A549 (cell line): ENCODE measurements at regions not wholly inside any gene's neighbourhood (a gene's known extent, or its start where the extent isn't known, plus 50 kb on each side); places are given as distances from the start of the nearest gene placed in this dataset.

Experiments used
- ATAC-seq, 2 experiments: fragments of 200-7000 bp in 1 of 2; fragments of >200 bp in 1 of 2; cut with Nextera tagmentation in 1 of 2; cut with Tn5 transposase in 1 of 2; 3 replicates each; pipeline versions ENCODE4 v1.8.0 to v1.9.1; 2018 to 2020; ENCODE audit warnings: mild to moderate bottlenecking in 1 of 2, moderate library complexity in 1 of 2
- CTCF ChIA-PET: fragments of 300-600 bp; sonication (Branson Sonifier 250); formaldehyde crosslinking; extraction: SDS; loops from one replicate; lab custom pipeline; 2021; ENCODE audit warnings: antibody characterized with exemption, inconsistent platforms; lab: Yijun Ruan, JAX
- POLR2A ChIA-PET: fragments of 350-600 bp; formaldehyde crosslinking; extraction: SDS; loops from one replicate; lab custom pipeline; 2021; ENCODE audit warnings: antibody characterized with exemption, inconsistent platforms; lab: Yijun Ruan, JAX
- DNase-seq, 2 experiments: peaks; one replicate each; pipeline versions ENCODE4 v3.0.0 to v3.0.0-alpha.2; 2011 to 2016; ENCODE audit warnings: low read depth in 1 of 2, low spot score in 1 of 2
- FAIRE-seq: peaks from 2 replicates; lab custom pipeline; 2011; peaks lifted over from hg19 to GRCh38; lab: Jason Lieb, UNC
- H3K27ac ChIP-seq, 2 experiments: fragments of >200 bp; sonication (Bioruptor Twin); formaldehyde crosslinking; 3 replicates each; pipeline ENCODE4 v1.5.1; 2016 to 2017
- H3K4me1 ChIP-seq: fragments of >200 bp; sonication (Bioruptor Twin); formaldehyde crosslinking; 3 replicates; pipeline ENCODE4 v1.6.1; 2016
- H3K4me2 ChIP-seq: fragments of >200 bp; sonication (Bioruptor Twin); formaldehyde crosslinking; 3 replicates; pipeline ENCODE4 v1.6.1; 2016
- H3K4me3 ChIP-seq: fragments of >200 bp; sonication (Bioruptor Twin); formaldehyde crosslinking; 3 replicates; pipeline ENCODE4 v1.5.1; 2016
- H3K9me3 ChIP-seq: fragments of >200 bp; sonication (Bioruptor Twin); formaldehyde crosslinking; 3 replicates; pipeline ENCODE4 v1.6.1; 2016
- CBX2 ChIP-seq: fragments of 200-600 bp; sonication (generic); IDR thresholded peaks from 2 replicates; pipeline ENCODE4 v1.6.1; 2016; ENCODE audit warnings: low read depth, mild to moderate bottlenecking, borderline replicate concordance
- CEBPB ChIP-seq, 2 experiments: fragments of >200 bp in 1 of 2; sonication (Bioruptor Twin) in 1 of 2; formaldehyde crosslinking in 1 of 2; IDR thresholded peaks; 2 replicates each; pipeline ENCODE4 v1.6.1; 2012 to 2016
- EHF ChIP-seq: fragments of 250-450 bp; sonication (Bioruptor Pico); IDR thresholded peaks from 2 replicates; pipeline ENCODE4 v1.5.0; 2020; ENCODE audit warnings: mild to moderate bottlenecking
- ESRRA ChIP-seq: fragments of 150-350 bp; IDR thresholded peaks from 2 replicates; pipeline ENCODE4 v1.6.1; 2014; ENCODE audit warnings: mild to moderate bottlenecking, low read length, borderline replicate concordance
- FOSB ChIP-seq: fragments of 250-450 bp; sonication (Bioruptor Pico); IDR thresholded peaks from 2 replicates; pipeline ENCODE4 v1.5.0; 2020; ENCODE audit warnings: mild to moderate bottlenecking, moderate library complexity
- FOSL2 ChIP-seq, 2 experiments: fragments of 450-650 bp in 1 of 2; fragments of >200 bp in 1 of 2; sonication (Bioruptor Twin) in 1 of 2; formaldehyde crosslinking; IDR thresholded peaks; 2 replicates each; pipeline versions ENCODE4 v1.5.0 to v1.6.1; 2016 to 2020; ENCODE audit warnings: mild to moderate bottlenecking in 1 of 2, moderate library complexity in 1 of 2
- GATA3 ChIP-seq: IDR thresholded peaks from 2 replicates; pipeline ENCODE4 v1.6.1; 2012; ENCODE audit warnings: borderline replicate concordance
- HOXB13 ChIP-seq: fragments of 250-450 bp; sonication (Bioruptor Pico); IDR thresholded peaks from 2 replicates; pipeline ENCODE4 v1.5.0; 2020; ENCODE audit warnings: low read depth, mild to moderate bottlenecking, moderate library complexity
- HOXB5 ChIP-seq: fragments of 250-450 bp; sonication (Bioruptor Pico); IDR thresholded peaks from 2 replicates; pipeline ENCODE4 v1.5.0; 2020; ENCODE audit warnings: mild to moderate bottlenecking, moderate library complexity
- MYC ChIP-seq: IDR thresholded peaks from 2 replicates; pipeline ENCODE4 v1.6.1; 2012; ENCODE audit warnings: mild to moderate bottlenecking, inconsistent platforms, low read length, improper control_type of control experiment, borderline replicate concordance
- NFE2L2 ChIP-seq: fragments of 150-350 bp; conservative IDR thresholded peaks from 2 replicates; pipeline ENCODE4 v1.6.1; 2014; ENCODE audit warnings: low read length
- NPAS2 ChIP-seq: fragments of 250-450 bp; sonication (Bioruptor Pico); IDR thresholded peaks from 2 replicates; pipeline ENCODE4 v1.8.0; 2022; ENCODE audit warnings: mild to moderate bottlenecking, moderate library complexity, borderline replicate concordance
- PHF8 ChIP-seq: fragments of 200-600 bp; sonication (generic); IDR thresholded peaks from 2 replicates; pipeline ENCODE4 v1.6.1; 2016; ENCODE audit warnings: low read depth, mild to moderate bottlenecking, antibody characterized with exemption, moderate library complexity, borderline replicate concordance
- RCOR1 ChIP-seq: fragments of 150-350 bp; IDR thresholded peaks from 2 replicates; pipeline ENCODE4 v1.6.1; 2014; ENCODE audit warnings: antibody characterized with exemption, low read length, low read depth
- RFX5 ChIP-seq: fragments of 450-650 bp; IDR thresholded peaks from 2 replicates; pipeline ENCODE4 v1.7.1; 2014; ENCODE audit warnings: antibody characterized with exemption, mild to moderate bottlenecking, moderate library complexity
- RNF2 ChIP-seq: fragments of 200-600 bp; sonication (generic); IDR thresholded peaks from 2 replicates; pipeline ENCODE4 v1.6.1; 2016; ENCODE audit warnings: low read depth, mild to moderate bottlenecking, antibody characterized with exemption, moderate library complexity, borderline replicate concordance
- SREBF2 ChIP-seq: fragments of 450-650 bp; IDR thresholded peaks from 2 replicates; pipeline ENCODE4 v1.6.1; 2014; ENCODE audit warnings: mild to moderate bottlenecking, moderate library complexity
- ZNF302 ChIP-seq: fragments of 250-450 bp; sonication (Bioruptor Pico); IDR thresholded peaks from 2 replicates; pipeline ENCODE4 v1.9.0; 2021; ENCODE audit warnings: inconsistent platforms, mild to moderate bottlenecking, moderate library complexity
- WGBS: methylation state at CpG from one replicate; pipeline ENCODE4 v1.1.6; 2017; ENCODE audit errors: missing lambda C conversion rate; 5-methylcytosine and 5-hydroxymethylcytosine counted together
- TF ChIP-seq, protein P1 (sequence below): fragments of >200 bp; sonication (Bioruptor Twin); formaldehyde crosslinking; IDR thresholded peaks from 3 replicates; pipeline ENCODE4 v1.5.1; 2016
- TF ChIP-seq, protein P2 (sequence below): IDR thresholded peaks from 2 replicates; pipeline ENCODE4 v1.6.1; 2012; ENCODE audit warnings: low read depth, borderline replicate concordance
- TF ChIP-seq, protein P3 (sequence below): fragments of 250-450 bp; sonication (Bioruptor Pico); IDR thresholded peaks from 2 replicates; pipeline ENCODE4 v1.5.0; 2020; ENCODE audit warnings: low read depth, mild to moderate bottlenecking, moderate library complexity
- TF ChIP-seq, protein P4 (sequence below): fragments of 200-600 bp; sonication (generic); IDR thresholded peaks from 2 replicates; pipeline ENCODE4 v1.6.1; 2016; ENCODE audit warnings: antibody characterized with exemption, mild to moderate bottlenecking, moderate library complexity

DNA sequence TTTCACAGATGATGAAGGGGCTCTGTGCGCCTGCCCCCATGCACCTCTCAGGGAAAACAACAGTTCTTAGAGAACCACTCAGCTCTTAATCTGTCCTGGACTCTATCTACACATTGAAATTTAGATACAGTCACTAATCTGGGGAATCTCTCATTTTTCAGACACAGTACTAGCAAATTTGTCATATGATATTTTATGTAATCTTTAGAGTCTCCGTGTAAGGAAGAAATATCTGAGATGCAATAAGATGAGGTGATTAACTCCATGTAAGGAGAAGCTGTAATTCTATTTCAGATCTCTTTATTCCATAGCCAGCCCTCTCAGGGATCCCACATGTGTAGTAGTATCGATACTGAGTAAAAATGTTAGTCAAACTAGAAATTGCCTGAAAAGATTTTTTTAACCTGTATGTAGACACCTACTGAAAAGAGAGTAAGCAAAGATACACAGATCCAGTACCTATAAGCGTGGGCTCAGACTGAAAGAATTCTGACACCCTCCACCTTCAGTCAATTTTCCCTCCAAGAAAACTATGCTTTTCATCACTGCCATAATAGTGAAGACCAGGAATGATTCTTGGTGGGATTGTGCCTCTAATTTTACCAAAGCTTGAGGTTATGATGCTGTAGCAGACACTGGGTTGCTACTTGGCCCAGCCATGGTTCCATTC is 279.6 kb upstream of the TMEM161B start:
- ChIA-PET CTCF (no interaction called here), POLR2A (no interaction called here)
- Histone ChIP-seq H3K4me1 (no peaks in the 10 kb centered on the region), H3K27ac (no peak overlapping the region), H3K4me3 (no peak overlapping the region), H3K4me2 (no peak overlapping the region), H3K9me3 (no peaks in the 10 kb centered on the region)
- FAIRE-seq, result no peak
- ATAC-seq, result no peak
- TF ChIP-seq FOSB (CRISPR knock-in tag), result no peak
- TF ChIP-seq, protein P1, sequence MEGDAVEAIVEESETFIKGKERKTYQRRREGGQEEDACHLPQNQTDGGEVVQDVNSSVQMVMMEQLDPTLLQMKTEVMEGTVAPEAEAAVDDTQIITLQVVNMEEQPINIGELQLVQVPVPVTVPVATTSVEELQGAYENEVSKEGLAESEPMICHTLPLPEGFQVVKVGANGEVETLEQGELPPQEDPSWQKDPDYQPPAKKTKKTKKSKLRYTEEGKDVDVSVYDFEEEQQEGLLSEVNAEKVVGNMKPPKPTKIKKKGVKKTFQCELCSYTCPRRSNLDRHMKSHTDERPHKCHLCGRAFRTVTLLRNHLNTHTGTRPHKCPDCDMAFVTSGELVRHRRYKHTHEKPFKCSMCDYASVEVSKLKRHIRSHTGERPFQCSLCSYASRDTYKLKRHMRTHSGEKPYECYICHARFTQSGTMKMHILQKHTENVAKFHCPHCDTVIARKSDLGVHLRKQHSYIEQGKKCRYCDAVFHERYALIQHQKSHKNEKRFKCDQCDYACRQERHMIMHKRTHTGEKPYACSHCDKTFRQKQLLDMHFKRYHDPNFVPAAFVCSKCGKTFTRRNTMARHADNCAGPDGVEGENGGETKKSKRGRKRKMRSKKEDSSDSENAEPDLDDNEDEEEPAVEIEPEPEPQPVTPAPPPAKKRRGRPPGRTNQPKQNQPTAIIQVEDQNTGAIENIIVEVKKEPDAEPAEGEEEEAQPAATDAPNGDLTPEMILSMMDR, result no peak
- no peak for TF ChIP-seq EHF (CRISPR knock-in tag)
- TF ChIP-seq MYC, result no peak
- no peak for TF ChIP-seq CEBPB (IDR thresholded peaks at IDR 0.05)
- no peak for TF ChIP-seq HOXB5 (CRISPR knock-in tag)
- TF ChIP-seq HOXB13 (CRISPR knock-in tag), result no peak
- no peak for TF ChIP-seq CBX2
- no peak for TF ChIP-seq PHF8
- TF ChIP-seq RCOR1, result no peak
- TF ChIP-seq, protein P2, sequence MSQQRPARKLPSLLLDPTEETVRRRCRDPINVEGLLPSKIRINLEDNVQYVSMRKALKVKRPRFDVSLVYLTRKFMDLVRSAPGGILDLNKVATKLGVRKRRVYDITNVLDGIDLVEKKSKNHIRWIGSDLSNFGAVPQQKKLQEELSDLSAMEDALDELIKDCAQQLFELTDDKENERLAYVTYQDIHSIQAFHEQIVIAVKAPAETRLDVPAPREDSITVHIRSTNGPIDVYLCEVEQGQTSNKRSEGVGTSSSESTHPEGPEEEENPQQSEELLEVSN, result no peak
- TF ChIP-seq ESRRA, result no peak
- no peak for TF ChIP-seq NFE2L2
- TF ChIP-seq, protein P3, sequence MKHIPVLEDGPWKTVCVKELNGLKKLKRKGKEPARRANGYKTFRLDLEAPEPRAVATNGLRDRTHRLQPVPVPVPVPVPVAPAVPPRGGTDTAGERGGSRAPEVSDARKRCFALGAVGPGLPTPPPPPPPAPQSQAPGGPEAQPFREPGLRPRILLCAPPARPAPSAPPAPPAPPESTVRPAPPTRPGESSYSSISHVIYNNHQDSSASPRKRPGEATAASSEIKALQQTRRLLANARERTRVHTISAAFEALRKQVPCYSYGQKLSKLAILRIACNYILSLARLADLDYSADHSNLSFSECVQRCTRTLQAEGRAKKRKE (CRISPR knock-in tag), result no peak
- TF ChIP-seq ZNF302 (CRISPR knock-in tag), result no peak
- TF ChIP-seq, protein P4, sequence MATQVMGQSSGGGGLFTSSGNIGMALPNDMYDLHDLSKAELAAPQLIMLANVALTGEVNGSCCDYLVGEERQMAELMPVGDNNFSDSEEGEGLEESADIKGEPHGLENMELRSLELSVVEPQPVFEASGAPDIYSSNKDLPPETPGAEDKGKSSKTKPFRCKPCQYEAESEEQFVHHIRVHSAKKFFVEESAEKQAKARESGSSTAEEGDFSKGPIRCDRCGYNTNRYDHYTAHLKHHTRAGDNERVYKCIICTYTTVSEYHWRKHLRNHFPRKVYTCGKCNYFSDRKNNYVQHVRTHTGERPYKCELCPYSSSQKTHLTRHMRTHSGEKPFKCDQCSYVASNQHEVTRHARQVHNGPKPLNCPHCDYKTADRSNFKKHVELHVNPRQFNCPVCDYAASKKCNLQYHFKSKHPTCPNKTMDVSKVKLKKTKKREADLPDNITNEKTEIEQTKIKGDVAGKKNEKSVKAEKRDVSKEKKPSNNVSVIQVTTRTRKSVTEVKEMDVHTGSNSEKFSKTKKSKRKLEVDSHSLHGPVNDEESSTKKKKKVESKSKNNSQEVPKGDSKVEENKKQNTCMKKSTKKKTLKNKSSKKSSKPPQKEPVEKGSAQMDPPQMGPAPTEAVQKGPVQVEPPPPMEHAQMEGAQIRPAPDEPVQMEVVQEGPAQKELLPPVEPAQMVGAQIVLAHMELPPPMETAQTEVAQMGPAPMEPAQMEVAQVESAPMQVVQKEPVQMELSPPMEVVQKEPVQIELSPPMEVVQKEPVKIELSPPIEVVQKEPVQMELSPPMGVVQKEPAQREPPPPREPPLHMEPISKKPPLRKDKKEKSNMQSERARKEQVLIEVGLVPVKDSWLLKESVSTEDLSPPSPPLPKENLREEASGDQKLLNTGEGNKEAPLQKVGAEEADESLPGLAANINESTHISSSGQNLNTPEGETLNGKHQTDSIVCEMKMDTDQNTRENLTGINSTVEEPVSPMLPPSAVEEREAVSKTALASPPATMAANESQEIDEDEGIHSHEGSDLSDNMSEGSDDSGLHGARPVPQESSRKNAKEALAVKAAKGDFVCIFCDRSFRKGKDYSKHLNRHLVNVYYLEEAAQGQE, result no peak
- TF ChIP-seq GATA3, result no peak
- TF ChIP-seq RNF2, result no peak
- TF ChIP-seq RFX5, result no peak
- no peak for DNase-seq
- 32% methylated on average over 4 of the region's 4 CpGs for WGBS

DNA sequence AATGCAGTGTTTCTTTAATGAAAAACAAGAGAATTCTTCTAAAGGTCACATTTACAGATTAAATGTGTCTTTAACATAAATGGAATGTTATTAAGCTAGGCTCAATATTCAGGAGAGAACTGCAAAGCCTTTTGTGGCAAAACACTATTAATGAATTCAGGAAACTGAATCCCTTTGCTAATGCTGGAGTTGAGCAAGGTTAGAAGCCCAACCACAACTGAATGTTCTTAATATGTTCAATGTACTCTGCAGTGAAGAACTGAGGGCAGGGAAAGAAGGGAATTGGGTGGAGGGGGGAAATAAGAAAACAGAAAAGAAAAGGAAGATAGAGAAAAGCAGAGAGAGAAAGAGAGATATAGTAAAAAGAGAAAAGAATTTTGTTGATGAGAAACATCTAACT is 276.7 kb upstream of the TMEM161B start:
- POLR2A ChIA-PET, result no interaction called here

More for the DNA sequence above, 276.7 kb upstream of the TMEM161B start:
- H3K4me2 ChIP-seq, result no peak overlapping the region
- DNase-seq, result no peak
- no peak for FAIRE-seq
- H3K9me3 ChIP-seq, result no peaks in the 10 kb centered on the region
- no peak overlapping the region for H3K4me3 ChIP-seq
- no peaks in the 10 kb centered on the region for H3K4me1 ChIP-seq
- no peak for TF ChIP-seq SREBF2
- no peak for TF ChIP-seq FOSB (CRISPR knock-in tag)
- no peak for TF ChIP-seq NPAS2 (CRISPR knock-in tag)
- no peak for TF ChIP-seq FOSL2 (IDR thresholded peaks at IDR 0.05)
- TF ChIP-seq FOSL2 (CRISPR knock-in tag; IDR thresholded peaks at IDR 0.05), result no peak
- TF ChIP-seq, all 56 proteins: peak for 0
- no peak overlapping the region for H3K27ac ChIP-seq
- ATAC-seq, result no peak
- CTCF ChIA-PET, result no interaction called here
